ENCODE measurements at regions not wholly inside any gene's neighbourhood (a gene's known extent, or its start where the extent isn't known, plus 50 kb on each side); places are given as distances from the start of the nearest gene placed in this dataset.

DNA sequence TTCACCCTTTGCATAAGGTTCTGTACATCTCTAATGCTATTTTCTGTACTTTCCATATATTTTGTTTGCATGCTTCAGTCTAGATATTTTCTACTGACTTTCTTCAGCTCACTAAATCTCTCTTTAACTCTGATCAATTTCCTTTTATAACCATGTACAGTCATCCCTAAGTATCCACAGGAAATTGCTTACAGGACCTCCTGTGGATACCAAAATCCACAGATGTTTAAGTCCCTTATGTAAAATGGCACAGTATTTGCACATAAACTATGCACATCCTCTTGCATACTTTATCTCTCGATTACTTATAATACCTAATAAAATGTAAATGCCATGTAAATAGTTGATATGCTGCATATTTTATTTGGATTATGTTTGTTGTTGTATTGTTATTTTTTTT lies 442.1 kb downstream of the TLE4 start:
- H3K27ac Mint-ChIP-seq (ENCODE audit: unreplicated experiment): no peak overlapping the region
- intact Hi-C loops (cut with micrococcal nuclease; ENCODE audit: unreplicated experiment): no loop called here
- H3K27me3 Mint-ChIP-seq (ENCODE audit: unreplicated experiment): no peaks in the 10 kb centered on the region
- DNase-seq: no peak
- H3K4me1 Mint-ChIP-seq (ENCODE audit: low read depth, unreplicated experiment): no peaks in the 10 kb centered on the region
- peaks cover 8% of the 10 kb centered on the region for H3K9me3 Mint-ChIP-seq (ENCODE audit: low read depth, unreplicated experiment)
- BruUV-seq (replicated peaks): no TSS peak
- H3K36me3 Mint-ChIP-seq (ENCODE audit: insufficient read depth, unreplicated experiment): no peaks in the 10 kb centered on the region
- CTCF ChIA-PET: no interaction called here
- H3K4me3 Mint-ChIP-seq (ENCODE audit: low read depth, unreplicated experiment): no peak overlapping the region
- TF ChIP-seq, protein P1, sequence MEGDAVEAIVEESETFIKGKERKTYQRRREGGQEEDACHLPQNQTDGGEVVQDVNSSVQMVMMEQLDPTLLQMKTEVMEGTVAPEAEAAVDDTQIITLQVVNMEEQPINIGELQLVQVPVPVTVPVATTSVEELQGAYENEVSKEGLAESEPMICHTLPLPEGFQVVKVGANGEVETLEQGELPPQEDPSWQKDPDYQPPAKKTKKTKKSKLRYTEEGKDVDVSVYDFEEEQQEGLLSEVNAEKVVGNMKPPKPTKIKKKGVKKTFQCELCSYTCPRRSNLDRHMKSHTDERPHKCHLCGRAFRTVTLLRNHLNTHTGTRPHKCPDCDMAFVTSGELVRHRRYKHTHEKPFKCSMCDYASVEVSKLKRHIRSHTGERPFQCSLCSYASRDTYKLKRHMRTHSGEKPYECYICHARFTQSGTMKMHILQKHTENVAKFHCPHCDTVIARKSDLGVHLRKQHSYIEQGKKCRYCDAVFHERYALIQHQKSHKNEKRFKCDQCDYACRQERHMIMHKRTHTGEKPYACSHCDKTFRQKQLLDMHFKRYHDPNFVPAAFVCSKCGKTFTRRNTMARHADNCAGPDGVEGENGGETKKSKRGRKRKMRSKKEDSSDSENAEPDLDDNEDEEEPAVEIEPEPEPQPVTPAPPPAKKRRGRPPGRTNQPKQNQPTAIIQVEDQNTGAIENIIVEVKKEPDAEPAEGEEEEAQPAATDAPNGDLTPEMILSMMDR (IDR thresholded peaks at IDR 0.05; ENCODE audit: unreplicated experiment): no peak

DNA sequence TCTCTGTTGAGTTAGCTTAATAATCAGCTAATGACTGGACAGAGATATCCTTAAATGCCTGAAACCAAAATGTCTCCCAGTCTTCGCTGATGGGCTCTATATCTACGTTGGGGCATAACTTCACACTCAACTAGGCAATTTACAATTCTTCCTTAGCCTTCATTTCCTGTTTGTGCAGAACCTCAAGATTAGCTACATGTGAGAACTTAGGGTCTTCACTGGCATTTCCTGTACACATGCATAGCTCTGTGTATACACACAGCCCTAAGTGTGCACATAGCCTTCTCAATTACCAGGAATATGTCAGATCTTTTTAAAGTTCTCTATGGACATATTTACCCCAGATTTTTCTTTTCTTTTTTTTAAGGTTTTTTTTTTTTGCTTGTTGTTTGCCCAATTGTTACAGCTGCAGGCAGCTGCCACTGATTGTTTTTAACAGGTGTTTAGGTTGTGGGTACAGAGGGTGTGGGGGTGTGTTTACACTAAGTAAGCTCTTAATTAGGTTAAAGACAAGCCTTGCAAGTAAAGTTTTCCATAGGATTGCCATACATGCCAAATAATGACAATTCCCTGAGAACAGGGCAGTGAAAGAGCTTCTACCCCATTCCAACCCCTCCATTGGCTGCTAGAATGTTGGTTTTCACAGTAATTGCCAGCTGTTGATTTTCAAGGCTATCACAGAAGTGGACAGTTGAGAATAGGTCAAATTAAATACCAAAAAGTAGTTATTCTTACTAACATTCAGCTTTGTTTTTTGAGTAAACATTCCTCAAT lies 441.0 kb downstream of the TLE4 start:
- no peak for DNase-seq
- Mint-ChIP-seq H3K36me3 (ENCODE audit: insufficient read depth, unreplicated experiment) (no peaks in the 10 kb centered on the region), H3K4me1 (ENCODE audit: low read depth, unreplicated experiment) (no peaks in the 10 kb centered on the region), H3K27ac (ENCODE audit: unreplicated experiment) (no peak overlapping the region), H3K27me3 (ENCODE audit: unreplicated experiment) (no peaks in the 10 kb centered on the region), H3K4me3 (ENCODE audit: low read depth, unreplicated experiment) (no peak overlapping the region), H3K9me3 (ENCODE audit: low read depth, unreplicated experiment) (peaks cover 8% of the 10 kb centered on the region)
- intact Hi-C loops (cut with micrococcal nuclease; ENCODE audit: unreplicated experiment): no loop called here
- CTCF ChIA-PET: interaction anchor here (0.7 kb wide), 1 partner anchor 1339 kb away, joined by 3 read pairs; no protein-coding TSS in a partner anchor
- TF ChIP-seq, protein P1 (IDR thresholded peaks at IDR 0.05; ENCODE audit: unreplicated experiment): no peak
- BruUV-seq (replicated peaks): no TSS peak

DNA sequence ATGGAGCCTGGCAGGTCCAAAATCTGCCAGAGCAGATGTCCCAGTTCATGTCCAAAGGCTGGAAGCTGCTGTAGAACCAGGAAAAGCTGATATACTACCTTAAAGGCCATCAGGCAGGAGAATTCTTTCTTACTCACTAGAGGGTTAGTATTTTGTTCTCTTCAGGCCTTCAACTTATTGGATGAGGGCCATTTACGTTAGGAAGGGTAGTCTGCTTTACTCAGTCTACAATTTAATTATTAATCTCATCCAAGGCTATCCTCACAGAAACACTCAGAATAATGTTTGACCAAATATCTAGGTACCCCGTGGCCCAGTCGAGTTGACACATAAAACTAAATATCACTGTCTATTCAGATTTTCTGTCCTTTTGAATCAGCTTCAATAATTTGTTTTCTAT lies 437.4 kb downstream of the TLE4 start:
- Mint-ChIP-seq H3K27me3 (ENCODE audit: unreplicated experiment) (no peaks in the 10 kb centered on the region), H3K4me3 (ENCODE audit: low read depth, unreplicated experiment) (no peak overlapping the region), H3K36me3 (ENCODE audit: insufficient read depth, unreplicated experiment) (no peaks in the 10 kb centered on the region), H3K4me1 (ENCODE audit: low read depth, unreplicated experiment) (no peaks in the 10 kb centered on the region), H3K27ac (ENCODE audit: unreplicated experiment) (no peak overlapping the region), H3K9me3 (ENCODE audit: low read depth, unreplicated experiment) (peaks cover 6% of the 10 kb centered on the region)
- no peak for DNase-seq
- TF ChIP-seq, protein P1 (IDR thresholded peaks at IDR 0.05; ENCODE audit: unreplicated experiment): no peak
- CTCF ChIA-PET: no interaction called here
- no TSS peak for BruUV-seq (replicated peaks)
- intact Hi-C loops (cut with micrococcal nuclease; ENCODE audit: unreplicated experiment): no loop called here

DNA sequence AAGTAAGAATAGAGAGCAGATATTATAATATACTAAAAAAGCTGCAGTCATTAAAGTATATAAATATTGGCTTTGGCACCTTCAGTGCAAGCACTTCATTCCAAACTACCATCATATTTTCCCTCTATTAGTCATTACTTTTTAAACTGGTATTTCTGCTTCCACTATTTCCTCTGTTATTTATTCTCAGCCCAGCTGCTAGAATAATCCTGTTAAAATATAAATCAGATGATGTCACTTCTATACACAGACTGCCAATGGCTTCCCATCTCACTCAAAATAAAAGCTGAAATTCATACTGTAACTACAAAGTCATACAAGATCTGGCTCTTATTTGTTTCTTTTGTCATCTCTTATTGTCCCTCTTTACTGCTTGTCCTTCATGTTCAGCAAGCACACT lies 432.9 kb downstream of the TLE4 start:
- no peaks in the 10 kb centered on the region for H3K4me1 Mint-ChIP-seq (ENCODE audit: low read depth, unreplicated experiment)
- H3K27ac Mint-ChIP-seq (ENCODE audit: unreplicated experiment): no peak overlapping the region
- no peak for DNase-seq
- H3K9me3 Mint-ChIP-seq (ENCODE audit: low read depth, unreplicated experiment): peaks cover 7% of the 10 kb centered on the region
- intact Hi-C loops (cut with micrococcal nuclease; ENCODE audit: unreplicated experiment): no loop called here
- no peak overlapping the region for H3K4me3 Mint-ChIP-seq (ENCODE audit: low read depth, unreplicated experiment)
- no peaks in the 10 kb centered on the region for H3K27me3 Mint-ChIP-seq (ENCODE audit: unreplicated experiment)
- TF ChIP-seq, protein P1 (IDR thresholded peaks at IDR 0.05; ENCODE audit: unreplicated experiment): no peak
- CTCF ChIA-PET: no interaction called here
- BruUV-seq (replicated peaks): no TSS peak
- H3K36me3 Mint-ChIP-seq (ENCODE audit: insufficient read depth, unreplicated experiment): no peaks in the 10 kb centered on the region
